Keratinocyte (primary cell): ENCODE measurements at regions not wholly inside any gene's neighbourhood (a gene's known extent, or its start where the extent isn't known, plus 50 kb on each side); places are given as distances from the start of the nearest gene placed in this dataset.

Experiments used
- DNase-seq: peaks from one replicate; pipeline ENCODE4 v3.0.0-alpha.2; 2011; ENCODE audit warnings: low read depth, missing footprints, low spot score
- FAIRE-seq: peaks from 2 replicates; lab custom pipeline; 2011; peaks lifted over from hg19 to GRCh38; lab: Jason Lieb, UNC
- H2AFZ ChIP-seq: 2 replicates; pipeline ENCODE4 v1.6.0; 2012; ENCODE audit warnings: low read length, control low read depth, inconsistent platforms; ENCODE audit not compliant: control insufficient read depth
- H3K27ac ChIP-seq: 2 replicates; pipeline ENCODE4 v1.5.1; 2011; ENCODE audit warnings: low read length; ENCODE audit not compliant: control insufficient read depth, insufficient read depth
- H3K27me3 ChIP-seq: 3 replicates; pipeline ENCODE4 v1.6.0; 2011; ENCODE audit warnings: low read length; ENCODE audit not compliant: control insufficient read depth, insufficient read depth; ENCODE audit errors: extremely low read depth
- H3K36me3 ChIP-seq, 2 experiments: 2 replicates in 1 of 2; 3 replicates in 1 of 2; pipeline ENCODE4 v1.5.1; 2011; ENCODE audit warnings: low read length in 2 of 2, mild to moderate bottlenecking in 1 of 2; ENCODE audit not compliant: control insufficient read depth in 2 of 2, insufficient read depth in 2 of 2; ENCODE audit errors: extremely low read depth in 1 of 2
- H3K4me1 ChIP-seq: 3 replicates; pipeline ENCODE4 v1.5.1; 2011; ENCODE audit warnings: low read length; ENCODE audit not compliant: control insufficient read depth, insufficient read depth; ENCODE audit errors: extremely low read depth
- H3K4me2 ChIP-seq: 3 replicates; pipeline ENCODE4 v1.6.0; 2011; ENCODE audit warnings: low read depth, low read length; ENCODE audit not compliant: control insufficient read depth, insufficient read depth; ENCODE audit errors: extremely low read depth
- H3K4me3 ChIP-seq, 3 experiments: fragments of 200-600 bp in 1 of 3; sonication (generic) in 1 of 3; 2 replicates in 2 of 3; 3 replicates in 1 of 3; pipeline ENCODE4 v1.5.1; 2011 to 2016; ENCODE audit warnings: low read length in 3 of 3, mild to moderate bottlenecking in 3 of 3, control low read depth in 2 of 3, inconsistent platforms in 1 of 3, low read depth in 1 of 3, mixed read lengths in 1 of 3, mixed run types in 1 of 3, moderate library complexity in 1 of 3; ENCODE audit not compliant: control insufficient read depth in 2 of 3, insufficient read depth in 2 of 3; ENCODE audit errors: extremely low read depth in 1 of 3
- H3K79me2 ChIP-seq: 2 replicates; pipeline ENCODE4 v1.6.0; 2012; ENCODE audit warnings: low read length; ENCODE audit not compliant: control insufficient read depth, insufficient read depth
- H3K9ac ChIP-seq: 3 replicates; pipeline ENCODE4 v1.6.0; 2011; ENCODE audit warnings: low read length; ENCODE audit not compliant: control insufficient read depth, insufficient read depth; ENCODE audit errors: extremely low read depth
- H3K9me1 ChIP-seq: 3 replicates; pipeline ENCODE4 v1.6.0; 2011; ENCODE audit warnings: low read length; ENCODE audit not compliant: control insufficient read depth, insufficient read depth; ENCODE audit errors: extremely low read depth
- H3K9me3 ChIP-seq: 2 replicates; pipeline ENCODE4 v1.5.1; 2012; ENCODE audit warnings: low read depth, low read length; ENCODE audit not compliant: control insufficient read depth
- H4K20me1 ChIP-seq: 3 replicates; pipeline ENCODE4 v1.6.0; 2011; ENCODE audit warnings: low read length; ENCODE audit not compliant: control insufficient read depth, insufficient read depth; ENCODE audit errors: extremely low read depth
- CTCF ChIP-seq, 3 experiments: IDR thresholded peaks in 1 of 3; conservative IDR thresholded peaks in 1 of 3; optimal IDR thresholded peaks in 1 of 3; 2 replicates in 2 of 3; 3 replicates in 1 of 3; pipeline versions ENCODE3 to v1.5.1; 2011; ENCODE audit warnings: low read length in 3 of 3, mild to moderate bottlenecking in 3 of 3, moderate library complexity in 2 of 3, control low read depth in 1 of 3, inconsistent platforms in 1 of 3; ENCODE audit not compliant: insufficient read depth in 2 of 3; ENCODE audit errors: extremely low read depth in 1 of 3
- EZH2 ChIP-seq: IDR thresholded peaks from one replicate; pipeline ENCODE4 v1.6.1; 2012; ENCODE audit warnings: inconsistent platforms, mild to moderate bottlenecking, low read length, moderate library complexity
- dilution Hi-C: fragments of 300-500 bp; cut with MboI; formaldehyde crosslinking; loops from one replicate; pipeline ENCODE4 v1.7.0; 2020; ENCODE audit warnings: low sequenced_read_pairs; ENCODE audit not compliant: extremely low pct_ligation_motif_present

- Histone ChIP-seq H3K27ac (no peak overlapping the region), H3K36me3 (no peaks in the 10 kb centered on the region), H3K27me3 (no peaks in the 10 kb centered on the region), H3K9ac (no peak overlapping the region), H3K4me1 (no peaks in the 10 kb centered on the region), H3K9me1 (no peaks in the 10 kb centered on the region), H3K9me3 (no peaks in the 10 kb centered on the region), H4K20me1 (no peaks in the 10 kb centered on the region), H2AFZ (no peak overlapping the region), H3K4me3 (no peak overlapping the region), H3K79me2 (no peaks in the 10 kb centered on the region), H3K4me2 (no peak overlapping the region)
- dilution Hi-C loops = no loop called here
- FAIRE-seq (no peak), DNase-seq (no peak)
- no peak for TF ChIP-seq CTCF (optimal IDR thresholded peaks at IDR 0.05 in 1 of 3, IDR thresholded peaks at IDR 0.05 in 1 of 3, conservative IDR thresholded peaks at IDR 0.05 in 1 of 3; ENCODE audit: extremely low read depth in 1 of 3, insufficient read depth in 2 of 3, low read length in 3 of 3)
- no peak for TF ChIP-seq EZH2
Measured at GRCh38 chr5:112643339-112643971, 94.2 kb upstream of the APC start.

- TF ChIP-seq CTCF (optimal IDR thresholded peaks at IDR 0.05 in 1 of 3, IDR thresholded peaks at IDR 0.05 in 1 of 3, conservative IDR thresholded peaks at IDR 0.05 in 1 of 3; ENCODE audit: extremely low read depth in 1 of 3, insufficient read depth in 2 of 3, low read length in 3 of 3) = no peak
- Histone ChIP-seq H3K9me1 (no peaks in the 10 kb centered on the region), H3K9ac (no peak overlapping the region), H3K27me3 (no peaks in the 10 kb centered on the region), H3K27ac (no peak overlapping the region), H3K79me2 (no peaks in the 10 kb centered on the region), H3K4me2 (no peak overlapping the region), H3K36me3 (no peaks in the 10 kb centered on the region), H3K4me1 (peaks cover 16% of the 10 kb centered on the region), H4K20me1 (no peaks in the 10 kb centered on the region), H3K9me3 (no peaks in the 10 kb centered on the region), H2AFZ (no peak overlapping the region), H3K4me3 (no peak overlapping the region)
- FAIRE-seq (peak; percentile 13), DNase-seq (no peak)
- dilution Hi-C loops = no loop called here
Measured at GRCh38 chr5:112646139-112646936, 91.3 kb upstream of the APC start.
